SK-N-SH treated with all-trans-retinoic acid at 6 μM for 48 hours (cell line): ENCODE measurements at regions not wholly inside any gene's neighbourhood (a gene's known extent, or its start where the extent isn't known, plus 50 kb on each side); places are given as distances from the start of the nearest gene placed in this dataset.

Experiments used
- ATAC-seq: fragments of 200-7000 bp; cut with Tn5 transposase; 3 replicates; pipeline ENCODE4 v1.9.1; 2020; ENCODE audit warnings: mild to moderate bottlenecking, moderate library complexity
- ARNTL ChIP-seq: fragments of 450-650 bp; formaldehyde crosslinking; IDR thresholded peaks from 2 replicates; pipeline ENCODE4 v1.5.0; 2020; ENCODE audit warnings: low read depth, mild to moderate bottlenecking, moderate library complexity, borderline replicate concordance
- BACH2 ChIP-seq: fragments of 250-450 bp; sonication (Bioruptor Pico); IDR thresholded peaks from 2 replicates; pipeline ENCODE4 v1.9.0; 2021; ENCODE audit warnings: mild to moderate bottlenecking, borderline replicate concordance
- CSDC2 ChIP-seq: fragments of 250-450 bp; sonication (Bioruptor Pico); IDR thresholded peaks from 2 replicates; pipeline ENCODE4 v1.5.0; 2020; ENCODE audit warnings: mild to moderate bottlenecking, moderate library complexity
- ESRRG ChIP-seq: fragments of 250-450 bp; sonication (Bioruptor Pico); IDR thresholded peaks from 2 replicates; pipeline ENCODE4 v1.6.1; 2021; ENCODE audit warnings: mild to moderate bottlenecking
- ISL1 ChIP-seq: fragments of 250-450 bp; sonication (Bioruptor Pico); IDR thresholded peaks from 2 replicates; pipeline ENCODE4 v2.1.2; 2022; ENCODE audit warnings: mild to moderate bottlenecking, moderate library complexity
- OSR1 ChIP-seq: fragments of 250-450 bp; sonication (Bioruptor Pico); IDR thresholded peaks from 2 replicates; pipeline ENCODE4 v1.8.0; 2022; ENCODE audit warnings: moderate library complexity, mild to moderate bottlenecking, inconsistent platforms
- PPARA ChIP-seq: fragments of 250-450 bp; sonication (Bioruptor Pico); IDR thresholded peaks from 2 replicates; pipeline ENCODE4 v1.5.0; 2020; ENCODE audit warnings: mild to moderate bottlenecking, borderline replicate concordance
- RARB ChIP-seq: fragments of 250-450 bp; sonication (Bioruptor Pico); IDR thresholded peaks from 2 replicates; pipeline ENCODE4 v1.8.0; 2021; ENCODE audit warnings: mild to moderate bottlenecking, moderate library complexity
- SNAI2 ChIP-seq: fragments of 250-450 bp; sonication (Bioruptor Pico); IDR thresholded peaks from 2 replicates; pipeline ENCODE4 v1.5.0; 2020; ENCODE audit warnings: mild to moderate bottlenecking, moderate library complexity
- TCF4 ChIP-seq: fragments of 250-450 bp; sonication (Bioruptor Pico); IDR thresholded peaks from 2 replicates; pipeline ENCODE4 v1.8.0; 2021; ENCODE audit warnings: mild to moderate bottlenecking, moderate library complexity, borderline replicate concordance
- ZC3H10 ChIP-seq: fragments of 250-450 bp; sonication (Bioruptor Pico); IDR thresholded peaks from 2 replicates; pipeline ENCODE4 v1.5.1; 2021; ENCODE audit warnings: mild to moderate bottlenecking, moderate library complexity
- ZFP3 ChIP-seq: fragments of 250-450 bp; sonication (Bioruptor Pico); IDR thresholded peaks from 2 replicates; pipeline ENCODE4 v1.5.0; 2020; ENCODE audit warnings: mild to moderate bottlenecking, moderate library complexity
- ZFP30 ChIP-seq: fragments of 450-650 bp; formaldehyde crosslinking; IDR thresholded peaks from 2 replicates; pipeline ENCODE4 v1.5.0; 2022; ENCODE audit warnings: mild to moderate bottlenecking, moderate library complexity
- ZNF565 ChIP-seq: fragments of 450-650 bp; formaldehyde crosslinking; conservative IDR thresholded peaks from 2 replicates; pipeline ENCODE4 v1.5.0; 2020; ENCODE audit warnings: low read depth, mild to moderate bottlenecking, moderate library complexity
- ZNF70 ChIP-seq: fragments of 450-650 bp; formaldehyde crosslinking; IDR thresholded peaks from 2 replicates; pipeline ENCODE4 v1.5.0; 2020; ENCODE audit warnings: mild to moderate bottlenecking, moderate library complexity
- ZNF8 ChIP-seq: fragments of 450-650 bp; formaldehyde crosslinking; IDR thresholded peaks from 2 replicates; pipeline ENCODE4 v1.5.0; 2020; ENCODE audit warnings: mild to moderate bottlenecking, moderate library complexity
- TF ChIP-seq, protein P1 (sequence below): fragments of 250-450 bp; sonication (Bioruptor Pico); IDR thresholded peaks from 2 replicates; pipeline ENCODE4 v1.8.0; 2021; ENCODE audit warnings: low read depth, mild to moderate bottlenecking, moderate library complexity, borderline replicate concordance
- TF ChIP-seq, protein P2 (sequence below): fragments of 250-450 bp; sonication (Bioruptor Pico); IDR thresholded peaks from 2 replicates; pipeline ENCODE4 v1.5.1; 2021; ENCODE audit warnings: mild to moderate bottlenecking, moderate library complexity
- TF ChIP-seq, protein P3 (sequence below): fragments of 250-450 bp; sonication (Bioruptor Pico); IDR thresholded peaks from 2 replicates; pipeline ENCODE4 v1.8.0; 2020; ENCODE audit warnings: mild to moderate bottlenecking, moderate library complexity, borderline replicate concordance
- TF ChIP-seq, protein P4 (sequence below): fragments of 250-450 bp; sonication (Bioruptor Pico); IDR thresholded peaks from 2 replicates; pipeline ENCODE4 v1.5.1; 2020; ENCODE audit warnings: low read depth, mild to moderate bottlenecking, moderate library complexity
- TF ChIP-seq, protein P5 (sequence below): fragments of 250-450 bp; sonication (Bioruptor Pico); IDR thresholded peaks from 2 replicates; pipeline ENCODE4 v1.5.0; 2020; ENCODE audit warnings: mild to moderate bottlenecking, moderate library complexity

DNA sequence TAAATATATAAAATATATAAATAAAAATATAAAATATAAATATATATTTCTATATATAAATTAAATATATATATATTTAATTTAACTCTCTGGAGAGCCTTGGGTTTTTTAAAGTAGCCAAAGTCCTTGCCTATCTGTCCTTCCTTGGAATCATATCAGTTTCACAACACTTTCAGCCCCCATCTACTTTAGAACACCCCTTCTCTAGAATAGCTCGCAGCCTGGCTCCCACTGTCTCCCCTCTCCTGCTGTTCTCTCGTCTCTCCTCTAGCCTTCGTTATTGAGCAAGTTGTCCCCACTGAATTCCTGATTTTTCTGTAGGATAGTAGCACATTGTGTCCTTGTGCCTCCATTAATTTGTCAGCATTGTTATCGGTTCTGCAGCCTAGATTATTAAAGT is 677.0 kb downstream of the RNF144A start (continued):
- TF ChIP-seq, protein P1, sequence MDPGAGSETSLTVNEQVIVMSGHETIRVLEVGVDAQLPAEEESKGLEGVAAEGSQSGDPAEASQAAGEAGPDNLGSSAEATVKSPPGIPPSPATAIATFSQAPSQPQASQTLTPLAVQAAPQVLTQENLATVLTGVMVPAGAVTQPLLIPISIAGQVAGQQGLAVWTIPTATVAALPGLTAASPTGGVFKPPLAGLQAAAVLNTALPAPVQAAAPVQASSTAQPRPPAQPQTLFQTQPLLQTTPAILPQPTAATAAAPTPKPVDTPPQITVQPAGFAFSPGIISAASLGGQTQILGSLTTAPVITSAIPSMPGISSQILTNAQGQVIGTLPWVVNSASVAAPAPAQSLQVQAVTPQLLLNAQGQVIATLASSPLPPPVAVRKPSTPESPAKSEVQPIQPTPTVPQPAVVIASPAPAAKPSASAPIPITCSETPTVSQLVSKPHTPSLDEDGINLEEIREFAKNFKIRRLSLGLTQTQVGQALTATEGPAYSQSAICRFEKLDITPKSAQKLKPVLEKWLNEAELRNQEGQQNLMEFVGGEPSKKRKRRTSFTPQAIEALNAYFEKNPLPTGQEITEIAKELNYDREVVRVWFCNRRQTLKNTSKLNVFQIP (CRISPR knock-in tag), result no peak
- TF ChIP-seq CSDC2 (CRISPR knock-in tag), result no peak
- no peak for TF ChIP-seq RARB (CRISPR knock-in tag)
- TF ChIP-seq ZNF8 (CRISPR knock-in tag), result no peak
- no peak for TF ChIP-seq ESRRG (CRISPR knock-in tag)
- no peak for TF ChIP-seq ISL1 (CRISPR knock-in tag)
- TF ChIP-seq ZNF70 (CRISPR knock-in tag), result no peak
- TF ChIP-seq ZFP30 (CRISPR knock-in tag), result no peak
- no peak for TF ChIP-seq ZC3H10 (CRISPR knock-in tag)
- TF ChIP-seq, protein P2, sequence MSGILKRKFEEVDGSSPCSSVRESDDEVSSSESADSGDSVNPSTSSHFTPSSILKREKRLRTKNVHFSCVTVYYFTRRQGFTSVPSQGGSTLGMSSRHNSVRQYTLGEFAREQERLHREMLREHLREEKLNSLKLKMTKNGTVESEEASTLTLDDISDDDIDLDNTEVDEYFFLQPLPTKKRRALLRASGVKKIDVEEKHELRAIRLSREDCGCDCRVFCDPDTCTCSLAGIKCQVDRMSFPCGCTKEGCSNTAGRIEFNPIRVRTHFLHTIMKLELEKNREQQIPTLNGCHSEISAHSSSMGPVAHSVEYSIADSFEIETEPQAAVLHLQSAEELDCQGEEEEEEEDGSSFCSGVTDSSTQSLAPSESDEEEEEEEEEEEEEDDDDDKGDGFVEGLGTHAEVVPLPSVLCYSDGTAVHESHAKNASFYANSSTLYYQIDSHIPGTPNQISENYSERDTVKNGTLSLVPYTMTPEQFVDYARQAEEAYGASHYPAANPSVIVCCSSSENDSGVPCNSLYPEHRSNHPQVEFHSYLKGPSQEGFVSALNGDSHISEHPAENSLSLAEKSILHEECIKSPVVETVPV (CRISPR knock-in tag), result no peak
- TF ChIP-seq, all 23 proteins: peak for 0

DNA sequence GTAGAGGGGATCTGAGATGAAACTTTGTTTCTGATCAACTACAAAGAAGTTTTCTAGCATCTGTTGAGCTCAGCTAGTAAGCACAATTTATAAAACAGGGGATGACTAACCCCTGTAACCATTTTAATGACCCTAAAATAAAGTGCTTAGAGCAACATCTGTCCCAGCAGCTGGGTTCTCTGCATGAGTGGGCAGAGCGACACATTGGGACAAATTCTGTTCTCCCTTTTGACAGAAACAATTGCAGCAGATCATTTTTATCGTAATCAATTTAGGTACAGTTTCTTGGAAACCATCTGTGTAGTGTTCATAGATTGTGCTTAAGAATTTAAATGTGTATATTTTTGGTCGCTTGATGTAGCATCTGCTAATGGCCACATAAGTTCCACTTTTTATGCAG is 678.0 kb downstream of the RNF144A start:
- TF ChIP-seq ZNF70 (CRISPR knock-in tag), result no peak
- TF ChIP-seq ZC3H10 (CRISPR knock-in tag), result no peak
- no peak for TF ChIP-seq BACH2 (CRISPR knock-in tag)
- TF ChIP-seq TCF4, result no peak
- no peak for TF ChIP-seq ZFP30 (CRISPR knock-in tag)
- TF ChIP-seq, protein P3, sequence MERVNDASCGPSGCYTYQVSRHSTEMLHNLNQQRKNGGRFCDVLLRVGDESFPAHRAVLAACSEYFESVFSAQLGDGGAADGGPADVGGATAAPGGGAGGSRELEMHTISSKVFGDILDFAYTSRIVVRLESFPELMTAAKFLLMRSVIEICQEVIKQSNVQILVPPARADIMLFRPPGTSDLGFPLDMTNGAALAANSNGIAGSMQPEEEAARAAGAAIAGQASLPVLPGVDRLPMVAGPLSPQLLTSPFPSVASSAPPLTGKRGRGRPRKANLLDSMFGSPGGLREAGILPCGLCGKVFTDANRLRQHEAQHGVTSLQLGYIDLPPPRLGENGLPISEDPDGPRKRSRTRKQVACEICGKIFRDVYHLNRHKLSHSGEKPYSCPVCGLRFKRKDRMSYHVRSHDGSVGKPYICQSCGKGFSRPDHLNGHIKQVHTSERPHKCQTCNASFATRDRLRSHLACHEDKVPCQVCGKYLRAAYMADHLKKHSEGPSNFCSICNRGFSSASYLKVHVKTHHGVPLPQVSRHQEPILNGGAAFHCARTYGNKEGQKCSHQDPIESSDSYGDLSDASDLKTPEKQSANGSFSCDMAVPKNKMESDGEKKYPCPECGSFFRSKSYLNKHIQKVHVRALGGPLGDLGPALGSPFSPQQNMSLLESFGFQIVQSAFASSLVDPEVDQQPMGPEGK (CRISPR knock-in tag), result no peak
- TF ChIP-seq, protein P2 (CRISPR knock-in tag), result no peak
- no peak for TF ChIP-seq OSR1 (CRISPR knock-in tag)
- TF ChIP-seq ZFP3 (CRISPR knock-in tag), result no peak
- no peak for TF ChIP-seq ZNF565 (CRISPR knock-in tag)
- TF ChIP-seq ARNTL (CRISPR knock-in tag), result no peak
- no peak for TF ChIP-seq RARB (CRISPR knock-in tag)
- no peak for TF ChIP-seq PPARA (CRISPR knock-in tag)
- TF ChIP-seq, protein P4, sequence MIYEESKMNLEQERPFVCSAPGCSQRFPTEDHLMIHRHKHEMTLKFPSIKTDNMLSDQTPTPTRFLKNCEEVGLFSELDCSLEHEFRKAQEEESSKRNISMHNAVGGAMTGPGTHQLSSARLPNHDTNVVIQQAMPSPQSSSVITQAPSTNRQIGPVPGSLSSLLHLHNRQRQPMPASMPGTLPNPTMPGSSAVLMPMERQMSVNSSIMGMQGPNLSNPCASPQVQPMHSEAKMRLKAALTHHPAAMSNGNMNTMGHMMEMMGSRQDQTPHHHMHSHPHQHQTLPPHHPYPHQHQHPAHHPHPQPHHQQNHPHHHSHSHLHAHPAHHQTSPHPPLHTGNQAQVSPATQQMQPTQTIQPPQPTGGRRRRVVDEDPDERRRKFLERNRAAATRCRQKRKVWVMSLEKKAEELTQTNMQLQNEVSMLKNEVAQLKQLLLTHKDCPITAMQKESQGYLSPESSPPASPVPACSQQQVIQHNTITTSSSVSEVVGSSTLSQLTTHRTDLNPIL, result no peak
- no peak for TF ChIP-seq SNAI2 (CRISPR knock-in tag)
- TF ChIP-seq, protein P5, sequence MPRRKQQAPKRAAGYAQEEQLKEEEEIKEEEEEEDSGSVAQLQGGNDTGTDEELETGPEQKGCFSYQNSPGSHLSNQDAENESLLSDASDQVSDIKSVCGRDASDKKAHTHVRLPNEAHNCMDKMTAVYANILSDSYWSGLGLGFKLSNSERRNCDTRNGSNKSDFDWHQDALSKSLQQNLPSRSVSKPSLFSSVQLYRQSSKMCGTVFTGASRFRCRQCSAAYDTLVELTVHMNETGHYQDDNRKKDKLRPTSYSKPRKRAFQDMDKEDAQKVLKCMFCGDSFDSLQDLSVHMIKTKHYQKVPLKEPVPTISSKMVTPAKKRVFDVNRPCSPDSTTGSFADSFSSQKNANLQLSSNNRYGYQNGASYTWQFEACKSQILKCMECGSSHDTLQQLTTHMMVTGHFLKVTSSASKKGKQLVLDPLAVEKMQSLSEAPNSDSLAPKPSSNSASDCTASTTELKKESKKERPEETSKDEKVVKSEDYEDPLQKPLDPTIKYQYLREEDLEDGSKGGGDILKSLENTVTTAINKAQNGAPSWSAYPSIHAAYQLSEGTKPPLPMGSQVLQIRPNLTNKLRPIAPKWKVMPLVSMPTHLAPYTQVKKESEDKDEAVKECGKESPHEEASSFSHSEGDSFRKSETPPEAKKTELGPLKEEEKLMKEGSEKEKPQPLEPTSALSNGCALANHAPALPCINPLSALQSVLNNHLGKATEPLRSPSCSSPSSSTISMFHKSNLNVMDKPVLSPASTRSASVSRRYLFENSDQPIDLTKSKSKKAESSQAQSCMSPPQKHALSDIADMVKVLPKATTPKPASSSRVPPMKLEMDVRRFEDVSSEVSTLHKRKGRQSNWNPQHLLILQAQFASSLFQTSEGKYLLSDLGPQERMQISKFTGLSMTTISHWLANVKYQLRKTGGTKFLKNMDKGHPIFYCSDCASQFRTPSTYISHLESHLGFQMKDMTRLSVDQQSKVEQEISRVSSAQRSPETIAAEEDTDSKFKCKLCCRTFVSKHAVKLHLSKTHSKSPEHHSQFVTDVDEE (CRISPR knock-in tag), result no peak
- ATAC-seq, result no peak
